ENCODE measurements at regions not wholly inside any gene's neighbourhood (a gene's known extent, or its start where the extent isn't known, plus 50 kb on each side); places are given as distances from the start of the nearest gene placed in this dataset.

DNA sequence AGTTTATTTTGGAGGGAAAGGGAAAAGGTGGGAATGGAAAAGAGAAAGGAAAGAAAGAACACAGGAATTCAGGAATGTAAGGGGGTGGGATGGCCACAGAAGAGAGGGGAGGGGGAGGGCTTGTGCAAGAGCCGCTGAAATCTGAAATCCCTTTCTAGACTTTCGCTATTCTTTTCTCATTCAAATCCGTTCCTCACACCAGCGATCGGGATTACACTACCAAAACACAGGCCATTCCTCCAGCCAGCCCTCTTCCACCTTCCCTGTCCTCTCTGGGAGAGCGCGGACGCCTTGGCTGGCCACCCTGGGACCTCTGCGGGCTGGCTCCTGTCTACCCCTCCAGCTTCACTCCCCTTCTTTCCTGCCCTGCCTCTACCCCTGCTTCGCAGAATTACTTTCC lies 102.3 kb downstream of the CDCA7 start:
- TF ChIP-seq, protein P1, sequence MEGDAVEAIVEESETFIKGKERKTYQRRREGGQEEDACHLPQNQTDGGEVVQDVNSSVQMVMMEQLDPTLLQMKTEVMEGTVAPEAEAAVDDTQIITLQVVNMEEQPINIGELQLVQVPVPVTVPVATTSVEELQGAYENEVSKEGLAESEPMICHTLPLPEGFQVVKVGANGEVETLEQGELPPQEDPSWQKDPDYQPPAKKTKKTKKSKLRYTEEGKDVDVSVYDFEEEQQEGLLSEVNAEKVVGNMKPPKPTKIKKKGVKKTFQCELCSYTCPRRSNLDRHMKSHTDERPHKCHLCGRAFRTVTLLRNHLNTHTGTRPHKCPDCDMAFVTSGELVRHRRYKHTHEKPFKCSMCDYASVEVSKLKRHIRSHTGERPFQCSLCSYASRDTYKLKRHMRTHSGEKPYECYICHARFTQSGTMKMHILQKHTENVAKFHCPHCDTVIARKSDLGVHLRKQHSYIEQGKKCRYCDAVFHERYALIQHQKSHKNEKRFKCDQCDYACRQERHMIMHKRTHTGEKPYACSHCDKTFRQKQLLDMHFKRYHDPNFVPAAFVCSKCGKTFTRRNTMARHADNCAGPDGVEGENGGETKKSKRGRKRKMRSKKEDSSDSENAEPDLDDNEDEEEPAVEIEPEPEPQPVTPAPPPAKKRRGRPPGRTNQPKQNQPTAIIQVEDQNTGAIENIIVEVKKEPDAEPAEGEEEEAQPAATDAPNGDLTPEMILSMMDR (IDR thresholded peaks at IDR 0.05; ENCODE audit: insufficient read depth, low read length) = no peak
- TF ChIP-seq POLR2AphosphoS5 (IDR thresholded peaks at IDR 0.05; ENCODE audit: low read depth) (no peak), SPI1 (IDR thresholded peaks at IDR 0.05; ENCODE audit: borderline replicate concordance, low read depth) (no peak), GABPA (IDR thresholded peaks at IDR 0.05; ENCODE audit: low read depth) (no peak)
